COLO668 (cell line): ENCODE measurements at regions not wholly inside any gene's neighbourhood (a gene's known extent, or its start where the extent isn't known, plus 50 kb on each side); places are given as distances from the start of the nearest gene placed in this dataset.
"Not testable (repeated sequence)": the region's sequence is repeated elsewhere in the genome, so short reads cannot be mapped to it uniquely, and the experiment has no call there.

Experiments
- DNase-seq: peaks from one replicate; lab custom pipeline; 2025; ENCODE audit not compliant: unreplicated experiment; lab: John Stamatoyannopoulos, UW

GRCh38 chr6:82785206-82785605 lies 280.4 kb downstream of the UBE3D start:
- DNase-seq, result no peak

DNA sequence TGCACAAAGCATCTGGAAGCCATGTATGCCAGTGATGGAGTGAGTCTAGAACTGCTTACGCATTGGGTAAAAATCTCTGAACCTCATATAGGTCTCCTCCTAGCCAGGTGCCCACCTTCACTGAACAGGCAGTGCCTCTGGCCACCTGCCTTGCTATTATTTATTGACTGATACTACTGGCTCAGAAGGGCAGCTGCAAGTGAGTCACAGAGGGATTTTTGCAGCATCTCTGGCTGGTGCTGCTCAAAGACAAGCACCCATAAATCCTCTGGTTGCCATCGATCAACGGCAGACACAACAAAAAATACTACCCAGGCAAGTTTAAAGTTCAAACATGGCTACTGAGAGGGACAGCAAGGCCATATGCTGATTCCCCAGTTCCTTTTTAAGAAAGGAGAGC lies 279.4 kb downstream of the UBE3D start:
- peak; percentile 69 for DNase-seq

DNA sequence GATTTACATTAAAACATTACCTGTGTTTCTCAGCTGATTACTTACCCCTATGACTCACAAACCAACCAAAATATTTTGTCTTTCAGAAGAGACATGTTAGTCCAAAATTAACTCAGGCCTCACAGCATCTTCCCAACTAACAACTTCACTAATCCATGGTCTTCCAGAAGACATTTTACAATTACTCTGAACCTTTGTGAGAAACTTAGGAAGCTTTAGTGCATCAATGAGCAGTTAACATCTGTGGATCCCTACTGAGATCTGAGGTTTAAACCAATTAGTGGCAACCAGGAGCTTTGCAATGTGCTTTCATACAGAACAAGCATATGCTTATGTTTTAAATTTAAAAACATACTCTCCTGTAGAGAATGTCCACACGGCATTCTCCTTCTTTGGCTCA lies 269.7 kb downstream of the UBE3D start:
- DNase-seq, result no peak

- DNase-seq, result no peak
Measured at GRCh38 chr6:82801083-82801482, 264.6 kb downstream of the UBE3D start.

DNA sequence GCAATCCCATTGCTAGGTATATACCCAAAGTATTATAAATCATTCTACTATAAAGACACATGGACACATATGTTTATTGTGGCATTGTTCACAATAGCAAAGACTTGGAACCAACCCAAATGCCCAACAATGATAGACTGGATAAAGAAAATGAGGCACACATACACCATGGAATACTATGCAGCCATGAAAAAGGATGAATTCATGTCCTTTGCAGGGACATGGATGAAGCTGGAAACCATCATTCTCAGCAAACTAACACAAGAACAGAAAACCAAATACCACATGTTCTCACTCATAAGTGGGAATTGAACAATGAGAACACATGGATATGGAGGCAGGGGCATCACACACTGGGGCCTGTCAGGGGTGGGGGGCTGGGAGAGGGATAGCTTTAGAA lies 249.4 kb downstream of the UBE3D start:
- not testable (repeated sequence) for DNase-seq

GRCh38 chr6:82818727-82819126 lies 246.9 kb downstream of the UBE3D start:
- no peak for DNase-seq

GRCh38 chr6:82823361-82823760 lies 242.3 kb downstream of the UBE3D start:
- no peak for DNase-seq

DNA sequence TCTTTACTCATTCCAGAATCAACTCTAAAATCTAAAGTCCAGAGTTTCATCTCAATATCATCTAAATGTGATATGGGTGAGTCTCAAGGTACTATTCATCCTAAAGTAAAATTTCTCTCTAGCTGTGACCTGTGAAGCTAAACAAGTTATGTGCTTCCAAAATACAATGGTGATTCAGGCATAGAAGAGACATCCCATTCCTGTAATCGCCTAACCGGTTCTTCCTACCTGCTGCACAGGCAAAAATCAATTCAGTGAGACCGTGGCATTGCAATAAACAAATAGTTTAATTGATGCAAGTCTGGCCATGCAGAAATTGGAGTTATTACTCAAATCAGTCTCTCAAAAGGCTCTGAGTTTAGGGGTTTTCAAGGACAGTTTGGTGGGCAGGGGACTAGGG lies 232.8 kb downstream of the UBE3D start:
- no peak for DNase-seq

DNA sequence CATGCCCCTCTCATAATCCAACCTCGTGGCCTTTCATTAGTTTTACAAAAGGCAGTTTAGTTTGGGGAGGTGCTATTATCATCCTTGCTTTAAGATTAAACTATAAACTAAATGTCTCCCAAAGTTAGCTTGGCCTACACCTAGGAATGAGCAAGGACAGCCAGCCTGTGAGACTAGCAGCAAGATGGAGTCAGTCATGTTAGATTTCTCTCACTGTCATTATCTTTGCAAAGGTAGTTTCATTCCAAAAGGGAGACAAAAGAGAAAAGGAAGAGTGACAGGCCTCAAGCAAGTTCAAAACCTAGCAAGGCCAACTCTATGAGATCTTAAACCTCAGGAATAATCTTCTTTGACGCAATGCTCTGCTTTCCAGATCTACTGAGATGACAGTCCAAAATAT lies 232.2 kb downstream of the UBE3D start:
- no peak for DNase-seq

DNA sequence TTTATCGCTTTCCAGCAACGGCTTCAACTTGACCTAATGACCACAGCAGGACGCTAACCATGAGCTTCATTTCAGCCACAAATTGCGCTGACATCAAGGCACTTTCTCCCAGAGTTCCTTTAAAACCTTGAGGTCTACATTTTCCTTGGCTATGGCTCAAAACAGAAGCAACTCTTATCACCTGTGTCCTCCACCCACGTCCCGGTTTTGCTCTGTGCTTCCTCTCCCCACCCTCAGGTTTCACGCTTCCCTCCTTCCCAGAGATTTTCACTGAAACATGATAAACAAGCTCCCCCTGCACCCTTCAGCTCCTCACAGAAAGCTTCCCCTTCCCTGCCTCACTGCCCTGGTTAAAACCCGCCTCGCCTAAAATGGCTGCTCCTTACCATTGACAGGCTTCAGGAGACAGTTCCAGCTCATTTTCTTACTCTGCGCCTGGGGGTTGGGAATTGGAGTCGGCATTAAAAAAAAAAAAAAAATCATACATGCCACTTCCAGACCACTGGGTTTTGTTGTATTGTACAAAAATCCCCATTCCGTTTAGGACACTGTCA lies 229.5 kb downstream of the UBE3D start:
- no peak for DNase-seq

DNA sequence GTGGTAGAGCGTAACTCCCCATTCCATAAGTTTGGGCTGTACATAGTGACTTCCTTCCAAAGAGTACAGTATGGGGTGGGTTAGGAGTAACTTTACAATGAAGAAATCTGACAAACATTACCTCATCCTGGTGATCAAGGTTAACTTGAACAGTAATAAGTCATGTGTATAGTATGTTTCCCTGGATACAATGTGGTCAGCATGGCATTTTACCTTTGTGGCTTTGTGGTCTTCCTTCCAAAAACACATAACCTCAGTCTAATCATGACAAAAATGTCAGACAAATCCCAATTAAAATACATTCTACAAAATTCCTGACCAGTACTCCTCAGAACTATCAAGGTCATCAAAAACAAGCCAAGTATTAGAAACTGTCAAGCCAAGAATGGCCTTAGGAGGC lies 225.1 kb downstream of the UBE3D start:
- DNase-seq, result no peak

DNA sequence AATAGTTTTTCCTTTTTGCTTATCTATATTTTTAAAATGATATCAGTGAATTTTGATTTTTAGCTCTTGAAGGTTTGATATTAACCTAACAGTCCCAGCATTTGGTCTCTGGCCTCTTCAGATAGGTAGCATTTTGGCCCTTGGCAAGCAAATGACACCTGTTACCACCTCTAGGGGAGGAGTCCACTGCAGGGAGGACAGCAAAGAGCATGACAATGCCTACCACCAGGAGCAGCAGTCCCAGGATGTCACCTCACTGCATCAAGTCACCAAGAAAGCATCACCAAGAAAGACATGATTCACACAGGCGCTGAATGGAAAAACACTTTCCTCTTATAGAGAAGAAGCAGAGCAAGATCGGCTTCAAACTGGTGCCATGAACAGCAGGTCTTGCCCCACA lies 224.3 kb downstream of the UBE3D start:
- DNase-seq, result no peak
